GM23338 (cell line): ENCODE measurements at regions not wholly inside any gene's neighbourhood (a gene's known extent, or its start where the extent isn't known, plus 50 kb on each side); places are given as distances from the start of the nearest gene placed in this dataset.

ENCODE experiments used
- ATAC-seq: fragments of 200-7000 bp; cut with Tn5 transposase; 3 replicates; pipeline ENCODE4 v1.9.1; 2020
- DNase-seq: peaks from one replicate; pipeline ENCODE4 v3.0.0-alpha.2; 2015; ENCODE audit warnings: low spot score
- H2AFZ ChIP-seq: fragments of 200-600 bp; sonication (generic); 2 replicates; pipeline ENCODE4 v1.8.0; 2016; ENCODE audit warnings: antibody characterized with exemption, mild to moderate bottlenecking, moderate library complexity
- H3F3A ChIP-seq: fragments of 200-600 bp; sonication (generic); replicated peaks from 2 replicates; pipeline ENCODE4 v1.8.0; 2017; ENCODE audit warnings: antibody characterized with exemption, mixed run types, low read depth
- H3K27ac ChIP-seq: fragments of 200-600 bp; sonication (generic); 2 replicates; pipeline ENCODE4 v1.6.1; 2016; ENCODE audit warnings: low read depth
- H3K27me3 ChIP-seq: fragments of 200-600 bp; sonication (generic); 2 replicates; pipeline ENCODE4 v1.8.0; 2016; ENCODE audit warnings: mild to moderate bottlenecking, mixed run types, moderate library complexity; ENCODE audit not compliant: insufficient read depth
- H3K36me3 ChIP-seq: fragments of 200-600 bp; sonication (generic); 2 replicates; pipeline ENCODE4 v1.8.0; 2016; ENCODE audit warnings: mild to moderate bottlenecking; ENCODE audit not compliant: insufficient read depth
- H3K4me1 ChIP-seq: fragments of 200-600 bp; sonication (generic); 2 replicates; pipeline ENCODE4 v1.8.0; 2016; ENCODE audit warnings: mild to moderate bottlenecking, moderate library complexity; ENCODE audit not compliant: insufficient read depth
- H3K4me2 ChIP-seq: fragments of 200-600 bp; sonication (generic); 2 replicates; pipeline ENCODE4 v1.7.1; 2017; ENCODE audit warnings: mixed run types
- H3K4me3 ChIP-seq: fragments of 200-600 bp; sonication (generic); 2 replicates; pipeline ENCODE4 v1.6.1; 2016; ENCODE audit warnings: mixed run types
- H3K79me2 ChIP-seq: fragments of 200-600 bp; sonication (generic); replicated peaks from 2 replicates; pipeline ENCODE4 v1.8.0; 2017; ENCODE audit warnings: mild to moderate bottlenecking; ENCODE audit not compliant: insufficient read depth
- H3K9me2 ChIP-seq: fragments of 200-600 bp; sonication (generic); 2 replicates; pipeline ENCODE4 v1.8.0; 2017; ENCODE audit not compliant: insufficient read depth
- H4K20me1 ChIP-seq: fragments of 200-600 bp; sonication (generic); replicated peaks from 2 replicates; pipeline ENCODE4 v1.8.0; 2017; ENCODE audit warnings: mild to moderate bottlenecking; ENCODE audit not compliant: insufficient read depth
- H3K27ac Mint-ChIP-seq: 2 replicates; pipeline ENCODE4 v1.8.0; 2020; ENCODE audit warnings: inconsistent platforms, mild to moderate bottlenecking, moderate library complexity, mixed read lengths
- H3K27me3 Mint-ChIP-seq: 3 replicates; pipeline ENCODE4 v1.8.0; 2022; ENCODE audit warnings: low read depth, mild to moderate bottlenecking, moderate library complexity, mixed read lengths, inconsistent platforms; ENCODE audit not compliant: insufficient read depth, poor library complexity
- H3K36me3 Mint-ChIP-seq: 3 replicates; pipeline ENCODE4 v1.8.0; 2021; ENCODE audit warnings: low read depth, mild to moderate bottlenecking, inconsistent platforms, moderate library complexity, mixed read lengths
- H3K4me1 Mint-ChIP-seq: 3 replicates; pipeline ENCODE4 v1.8.0; 2020; ENCODE audit warnings: mild to moderate bottlenecking, inconsistent platforms, mixed read lengths
- H3K4me3 Mint-ChIP-seq: 3 replicates; pipeline ENCODE4 v1.8.0; 2021; ENCODE audit warnings: moderate library complexity, mild to moderate bottlenecking, inconsistent platforms, mixed read lengths
- H3K9me3 Mint-ChIP-seq: 3 replicates; pipeline ENCODE4 v1.8.0; 2020; ENCODE audit warnings: moderate library complexity, mild to moderate bottlenecking, inconsistent platforms, mixed read lengths
- CREB1 ChIP-seq: fragments of 250-450 bp; sonication (Bioruptor Pico); IDR thresholded peaks from 2 replicates; pipeline ENCODE4 v1.5.0; 2020; ENCODE audit warnings: low read depth, mild to moderate bottlenecking, moderate library complexity
- EZH2 ChIP-seq: fragments of 200-600 bp; sonication (generic); IDR thresholded peaks from one replicate; pipeline ENCODE4 v1.8.0; 2017; ENCODE audit warnings: antibody characterized with exemption, mild to moderate bottlenecking, low read depth; ENCODE audit not compliant: unreplicated experiment
- JUNB ChIP-seq: IDR thresholded peaks from one replicate; pipeline ENCODE4 v1.6.1; 2016; ENCODE audit warnings: antibody characterized with exemption; ENCODE audit not compliant: unreplicated experiment
- POLR2AphosphoS5 ChIP-seq: IDR thresholded peaks from 2 replicates; pipeline ENCODE4 v1.6.1; 2016; ENCODE audit warnings: antibody characterized with exemption, low read depth
- TF ChIP-seq, protein P1 (sequence below), 2 experiments: fragments of 200-600 bp in 1 of 2; sonication (generic) in 1 of 2; conservative IDR thresholded peaks; 2 replicates each; pipeline versions ENCODE4 v1.5.1 to v1.6.1; 2016 to 2017; ENCODE audit warnings: antibody characterized with exemption in 2 of 2, low read depth in 2 of 2, mild to moderate bottlenecking in 2 of 2, moderate library complexity in 1 of 2
- TF ChIP-seq, protein P2 (sequence below): fragments of 250-450 bp; sonication (Bioruptor Pico); IDR thresholded peaks from 2 replicates; pipeline ENCODE4 v1.5.0; 2020; ENCODE audit warnings: mild to moderate bottlenecking, moderate library complexity

- ATAC-seq (no peak), DNase-seq (no peak)
- Histone ChIP-seq H3F3A (no peaks in the 10 kb centered on the region), H3K4me1 (no peaks in the 10 kb centered on the region), H4K20me1 (no peaks in the 10 kb centered on the region), H2AFZ (no peak overlapping the region), H3K4me3 (no peak overlapping the region), H3K27ac (no peak overlapping the region), H3K4me2 (no peak overlapping the region), H3K36me3 (no peaks in the 10 kb centered on the region), H3K79me2 (no peaks in the 10 kb centered on the region), H3K9me2 (peaks cover 5% of the 10 kb centered on the region; the same call in 1 of the 2 replicates), H3K27me3 (no peaks in the 10 kb centered on the region)
- H3K4me1 Mint-ChIP-seq, result no peaks in the 10 kb centered on the region
- H3K36me3 Mint-ChIP-seq, result peaks cover 7% of the 10 kb centered on the region; the same call in 1 of the 3 replicates
- H3K4me3 Mint-ChIP-seq, result no peak overlapping the region
- TF ChIP-seq, protein P1, sequence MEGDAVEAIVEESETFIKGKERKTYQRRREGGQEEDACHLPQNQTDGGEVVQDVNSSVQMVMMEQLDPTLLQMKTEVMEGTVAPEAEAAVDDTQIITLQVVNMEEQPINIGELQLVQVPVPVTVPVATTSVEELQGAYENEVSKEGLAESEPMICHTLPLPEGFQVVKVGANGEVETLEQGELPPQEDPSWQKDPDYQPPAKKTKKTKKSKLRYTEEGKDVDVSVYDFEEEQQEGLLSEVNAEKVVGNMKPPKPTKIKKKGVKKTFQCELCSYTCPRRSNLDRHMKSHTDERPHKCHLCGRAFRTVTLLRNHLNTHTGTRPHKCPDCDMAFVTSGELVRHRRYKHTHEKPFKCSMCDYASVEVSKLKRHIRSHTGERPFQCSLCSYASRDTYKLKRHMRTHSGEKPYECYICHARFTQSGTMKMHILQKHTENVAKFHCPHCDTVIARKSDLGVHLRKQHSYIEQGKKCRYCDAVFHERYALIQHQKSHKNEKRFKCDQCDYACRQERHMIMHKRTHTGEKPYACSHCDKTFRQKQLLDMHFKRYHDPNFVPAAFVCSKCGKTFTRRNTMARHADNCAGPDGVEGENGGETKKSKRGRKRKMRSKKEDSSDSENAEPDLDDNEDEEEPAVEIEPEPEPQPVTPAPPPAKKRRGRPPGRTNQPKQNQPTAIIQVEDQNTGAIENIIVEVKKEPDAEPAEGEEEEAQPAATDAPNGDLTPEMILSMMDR (conservative IDR thresholded peaks at IDR 0.05; ENCODE audit: low read depth in 2 of 2), result no peak
- no peak for TF ChIP-seq JUNB
- H3K9me3 Mint-ChIP-seq, result peaks cover 8% of the 10 kb centered on the region; the same call in 1 of the 3 replicates
- no peak overlapping the region for H3K27ac Mint-ChIP-seq
- peaks cover 3% of the 10 kb centered on the region for H3K27me3 Mint-ChIP-seq
These were observed 550.2 kb downstream of the PYDC2 start for GRCh38 chr3:192011137-192011536.

DNA sequence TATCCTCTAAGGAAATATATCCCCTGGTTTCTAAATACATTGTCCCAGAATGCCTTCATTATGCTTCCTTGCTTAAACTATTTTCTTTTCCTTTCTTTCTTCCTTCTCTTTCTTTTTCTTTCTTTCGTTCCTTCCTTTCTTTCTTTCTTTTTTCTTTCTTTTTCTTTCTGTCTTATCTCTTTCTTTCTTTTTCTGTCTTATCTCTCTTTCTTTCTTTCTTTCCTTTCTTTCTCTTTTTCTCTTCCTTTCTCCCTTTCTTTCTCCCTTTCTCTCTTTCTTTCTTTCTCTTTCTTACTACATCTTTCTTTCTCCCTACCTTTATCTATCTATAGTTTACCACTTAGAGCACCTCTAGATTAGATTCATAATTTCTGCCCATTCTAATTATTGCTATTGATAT lies 552.1 kb downstream of the PYDC2 start:
- no peak overlapping the region for H3K27ac Mint-ChIP-seq
- peaks cover 7% of the 10 kb centered on the region; the same call in 1 of the 3 replicates for H3K36me3 Mint-ChIP-seq
- Histone ChIP-seq H3K4me3 (no peak overlapping the region), H4K20me1 (no peaks in the 10 kb centered on the region), H3K79me2 (no peaks in the 10 kb centered on the region), H3K27me3 (no peaks in the 10 kb centered on the region), H3K9me2 (peaks cover 5% of the 10 kb centered on the region; the same call in 1 of the 2 replicates), H3K4me1 (no peaks in the 10 kb centered on the region), H3F3A (no peaks in the 10 kb centered on the region), H3K36me3 (no peaks in the 10 kb centered on the region), H3K27ac (no peak overlapping the region), H2AFZ (no peak overlapping the region), H3K4me2 (no peak overlapping the region)
- DNase-seq (no peak), ATAC-seq (no peak)
- no peaks in the 10 kb centered on the region for H3K4me1 Mint-ChIP-seq
- TF ChIP-seq, protein P2, sequence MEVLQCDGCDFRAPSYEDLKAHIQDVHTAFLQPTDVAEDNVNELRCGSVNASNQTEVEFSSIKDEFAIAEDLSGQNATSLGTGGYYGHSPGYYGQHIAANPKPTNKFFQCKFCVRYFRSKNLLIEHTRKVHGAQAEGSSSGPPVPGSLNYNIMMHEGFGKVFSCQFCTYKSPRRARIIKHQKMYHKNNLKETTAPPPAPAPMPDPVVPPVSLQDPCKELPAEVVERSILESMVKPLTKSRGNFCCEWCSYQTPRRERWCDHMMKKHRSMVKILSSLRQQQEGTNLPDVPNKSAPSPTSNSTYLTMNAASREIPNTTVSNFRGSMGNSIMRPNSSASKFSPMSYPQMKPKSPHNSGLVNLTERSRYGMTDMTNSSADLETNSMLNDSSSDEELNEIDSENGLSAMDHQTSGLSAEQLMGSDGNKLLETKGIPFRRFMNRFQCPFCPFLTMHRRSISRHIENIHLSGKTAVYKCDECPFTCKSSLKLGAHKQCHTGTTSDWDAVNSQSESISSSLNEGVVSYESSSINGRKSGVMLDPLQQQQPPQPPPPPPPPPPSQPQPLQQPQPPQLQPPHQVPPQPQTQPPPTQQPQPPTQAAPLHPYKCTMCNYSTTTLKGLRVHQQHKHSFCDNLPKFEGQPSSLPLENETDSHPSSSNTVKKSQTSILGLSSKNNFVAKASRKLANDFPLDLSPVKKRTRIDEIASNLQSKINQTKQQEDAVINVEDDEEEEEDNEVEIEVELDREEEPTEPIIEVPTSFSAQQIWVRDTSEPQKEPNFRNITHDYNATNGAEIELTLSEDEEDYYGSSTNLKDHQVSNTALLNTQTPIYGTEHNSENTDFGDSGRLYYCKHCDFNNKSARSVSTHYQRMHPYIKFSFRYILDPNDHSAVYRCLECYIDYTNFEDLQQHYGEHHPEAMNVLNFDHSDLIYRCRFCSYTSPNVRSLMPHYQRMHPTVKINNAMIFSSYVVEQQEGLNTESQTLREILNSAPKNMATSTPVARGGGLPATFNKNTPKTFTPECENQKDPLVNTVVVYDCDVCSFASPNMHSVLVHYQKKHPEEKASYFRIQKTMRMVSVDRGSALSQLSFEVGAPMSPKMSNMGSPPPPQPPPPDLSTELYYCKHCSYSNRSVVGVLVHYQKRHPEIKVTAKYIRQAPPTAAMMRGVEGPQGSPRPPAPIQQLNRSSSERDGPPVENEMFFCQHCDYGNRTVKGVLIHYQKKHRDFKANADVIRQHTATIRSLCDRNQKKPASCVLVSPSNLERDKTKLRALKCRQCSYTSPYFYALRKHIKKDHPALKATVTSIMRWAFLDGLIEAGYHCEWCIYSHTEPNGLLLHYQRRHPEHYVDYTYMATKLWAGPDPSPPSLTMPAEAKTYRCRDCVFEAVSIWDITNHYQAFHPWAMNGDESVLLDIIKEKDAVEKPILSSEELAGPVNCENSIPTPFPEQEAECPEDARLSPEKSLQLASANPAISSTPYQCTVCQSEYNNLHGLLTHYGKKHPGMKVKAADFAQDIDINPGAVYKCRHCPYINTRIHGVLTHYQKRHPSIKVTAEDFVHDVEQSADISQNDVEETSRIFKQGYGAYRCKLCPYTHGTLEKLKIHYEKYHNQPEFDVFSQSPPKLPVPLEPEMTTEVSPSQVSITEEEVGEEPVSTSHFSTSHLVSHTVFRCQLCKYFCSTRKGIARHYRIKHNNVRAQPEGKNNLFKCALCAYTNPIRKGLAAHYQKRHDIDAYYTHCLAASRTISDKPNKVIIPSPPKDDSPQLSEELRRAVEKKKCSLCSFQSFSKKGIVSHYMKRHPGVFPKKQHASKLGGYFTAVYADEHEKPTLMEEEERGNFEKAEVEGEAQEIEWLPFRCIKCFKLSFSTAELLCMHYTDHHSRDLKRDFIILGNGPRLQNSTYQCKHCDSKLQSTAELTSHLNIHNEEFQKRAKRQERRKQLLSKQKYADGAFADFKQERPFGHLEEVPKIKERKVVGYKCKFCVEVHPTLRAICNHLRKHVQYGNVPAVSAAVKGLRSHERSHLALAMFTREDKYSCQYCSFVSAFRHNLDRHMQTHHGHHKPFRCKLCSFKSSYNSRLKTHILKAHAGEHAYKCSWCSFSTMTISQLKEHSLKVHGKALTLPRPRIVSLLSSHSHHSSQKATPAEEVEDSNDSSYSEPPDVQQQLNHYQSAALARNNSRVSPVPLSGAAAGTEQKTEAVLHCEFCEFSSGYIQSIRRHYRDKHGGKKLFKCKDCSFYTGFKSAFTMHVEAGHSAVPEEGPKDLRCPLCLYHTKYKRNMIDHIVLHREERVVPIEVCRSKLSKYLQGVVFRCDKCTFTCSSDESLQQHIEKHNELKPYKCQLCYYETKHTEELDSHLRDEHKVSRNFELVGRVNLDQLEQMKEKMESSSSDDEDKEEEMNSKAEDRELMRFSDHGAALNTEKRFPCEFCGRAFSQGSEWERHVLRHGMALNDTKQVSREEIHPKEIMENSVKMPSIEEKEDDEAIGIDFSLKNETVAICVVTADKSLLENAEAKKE (CRISPR knock-in tag), result no peak
- no peak for TF ChIP-seq POLR2AphosphoS5
- TF ChIP-seq CREB1 (CRISPR knock-in tag), result no peak
- no peak for TF ChIP-seq JUNB
- TF ChIP-seq EZH2, result no peak
- H3K27me3 Mint-ChIP-seq, result peaks cover 3% of the 10 kb centered on the region
- peaks cover 8% of the 10 kb centered on the region; the same call in 1 of the 3 replicates for H3K9me3 Mint-ChIP-seq
- H3K4me3 Mint-ChIP-seq, result no peak overlapping the region
